K562 (cell line): ENCODE measurements at regions not wholly inside any gene's neighbourhood (a gene's known extent, or its start where the extent isn't known, plus 50 kb on each side); places are given as distances from the start of the nearest gene placed in this dataset.

Source experiments
- ATAC-seq: fragments of 200-7000 bp; cut with Tn5 transposase; 3 replicates; pipeline ENCODE4 v1.9.1; 2020; ENCODE audit warnings: moderate library complexity
- BruUV-seq: library from RNA; stranded (reverse); fragments of 400-500 nt; replicated peaks from 2 replicates; lab custom pipeline; 2021; lab: Mats Ljungman, UMichigan
- CTCF ChIA-PET: fragments of 300-600 bp; formaldehyde crosslinking; extraction: SDS; loops from one replicate; lab custom pipeline; 2021; ENCODE audit warnings: low intra/inter-chr PET ratio; lab: Yijun Ruan, JAX
- POLR2A ChIA-PET: fragments of 300-600, 350-650 bp; sonication (Branson Sonifier 250); formaldehyde crosslinking; extraction: SDS; loops from one replicate; lab custom pipeline; 2021; ENCODE audit warnings: antibody characterized with exemption, inconsistent platforms; lab: Yijun Ruan, JAX
- DNase-seq, 4 experiments: peaks; one replicate each; pipeline versions ENCODE4 v3.0.0 to v3.0.0-alpha.2; 2011 to 2018; ENCODE audit warnings: low spot score in 3 of 4, mixed read lengths in 3 of 4; ENCODE audit errors: extremely low read depth in 1 of 4
- FAIRE-seq: peaks from 2 replicates; lab custom pipeline; 2011; peaks lifted over from hg19 to GRCh38; lab: Jason Lieb, UNC
- H2AFZ ChIP-seq: 2 replicates; pipeline ENCODE4 v1.6.0; 2011; ENCODE audit warnings: low read depth, low read length, control low read depth, inconsistent platforms
- H3K27ac ChIP-seq: fragments of 200-600 bp; 3 replicates; pipeline ENCODE4 v1.8.0; 2011; ENCODE audit warnings: low read depth, mild to moderate bottlenecking, control low read depth, inconsistent platforms, low read length, moderate library complexity, mixed read lengths; ENCODE audit errors: extremely low read depth
- H3K27me3 ChIP-seq, 2 experiments: fragments of 300-600 bp in 1 of 2; 2 replicates in 1 of 2; 3 replicates in 1 of 2; pipeline versions ENCODE4 v1.6.0 to v1.8.0; 2011; ENCODE audit warnings: inconsistent platforms in 2 of 2, low read length in 2 of 2, mild to moderate bottlenecking in 1 of 2, mixed read lengths in 1 of 2, moderate library complexity in 1 of 2; ENCODE audit not compliant: control insufficient read depth in 2 of 2, insufficient read depth in 2 of 2
- H3K36me3 ChIP-seq: fragments of 300-600 bp; 3 replicates; pipeline ENCODE4 v1.8.0; 2011; ENCODE audit warnings: mild to moderate bottlenecking, low read length, inconsistent platforms; ENCODE audit not compliant: control insufficient read depth, insufficient read depth
- H3K4me1 ChIP-seq, 2 experiments: fragments of 200-600 bp in 1 of 2; replicated peaks in 1 of 2; 2 replicates in 1 of 2; 3 replicates in 1 of 2; pipeline versions ENCODE4 v1.5.1 to v1.8.0; 2011; ENCODE audit warnings: inconsistent platforms in 2 of 2, low read length in 2 of 2, mild to moderate bottlenecking in 1 of 2, mixed read lengths in 1 of 2, moderate library complexity in 1 of 2; ENCODE audit not compliant: control insufficient read depth in 2 of 2, insufficient read depth in 2 of 2
- H3K4me2 ChIP-seq: 2 replicates; pipeline ENCODE4 v1.6.1; 2011; ENCODE audit warnings: low read length, control low read depth, inconsistent platforms, mixed read lengths; ENCODE audit not compliant: insufficient read depth
- H3K4me3 ChIP-seq: fragments of 200-600 bp; sonication (generic), shearing (Covaris generic); 2 replicates; pipeline ENCODE4 v1.5.1; 2016; ENCODE audit warnings: control low read depth, inconsistent platforms
- H3K79me2 ChIP-seq: fragments of 200-600 bp; 3 replicates; pipeline ENCODE4 v1.8.0; 2011; ENCODE audit warnings: low read length, inconsistent platforms; ENCODE audit not compliant: control insufficient read depth, insufficient read depth
- H3K9ac ChIP-seq, 2 experiments: 2 replicates each; pipeline versions ENCODE4 v1.6.0 to v1.6.1; 2011; ENCODE audit warnings: low read depth in 2 of 2, low read length in 2 of 2, control low read depth in 1 of 2, inconsistent platforms in 1 of 2, mild to moderate bottlenecking in 1 of 2, mixed read lengths in 1 of 2; ENCODE audit not compliant: insufficient read depth in 1 of 2
- H3K9me1 ChIP-seq: one replicate; pipeline ENCODE4 v1.6.0; 2011; ENCODE audit warnings: inconsistent platforms, mild to moderate bottlenecking, low read length, moderate library complexity; ENCODE audit not compliant: control insufficient read depth, insufficient read depth
- H3K9me3 ChIP-seq: replicated peaks from 2 replicates; pipeline ENCODE4 v1.5.1; 2011; ENCODE audit warnings: low read depth, low read length, inconsistent platforms; ENCODE audit not compliant: control insufficient read depth, insufficient read depth
- H4K20me1 ChIP-seq: replicated peaks from 2 replicates; pipeline ENCODE4 v1.6.1; 2011; ENCODE audit warnings: low read length, inconsistent platforms, mixed read lengths; ENCODE audit not compliant: control insufficient read depth, insufficient read depth
- CTCFL ChIP-seq: IDR thresholded peaks from 2 replicates; pipeline ENCODE4 v1.6.1; 2011; ENCODE audit warnings: borderline replicate concordance, low read depth, mild to moderate bottlenecking, moderate library complexity, low read length; ENCODE audit not compliant: insufficient read depth, poor library complexity, severe bottlenecking
- ZFP1 ChIP-seq: fragments of 450-650 bp; formaldehyde crosslinking; IDR thresholded peaks from 2 replicates; pipeline ENCODE4 v1.4.0; 2020; ENCODE audit warnings: mild to moderate bottlenecking, mixed read lengths
- WGBS: fragments of 100-300 bp; shearing (Covaris generic); methylation state at CpG from one replicate; pipeline ENCODE4 v1.1.6; 2016; ENCODE audit warnings: low coverage, mixed read lengths; ENCODE audit not compliant: insufficient coverage; ENCODE audit errors: missing lambda C conversion rate; 5-methylcytosine and 5-hydroxymethylcytosine counted together
- in situ Hi-C: fragments of 300-500 bp; cut with MboI; formaldehyde crosslinking; loops from 4 replicates; pipeline ENCODE4 v1.15.0; 2018; ENCODE audit warnings: inconsistent platforms, mixed read lengths
- intact Hi-C: fragments of 100-400 bp; cut with micrococcal nuclease; formaldehyde crosslinking; loops from 2 replicates; pipeline ENCODE4 v1.14.2; 2022

GRCh38 chr3:127459891-127460290, 130.6 kb downstream of the TPRA1 start:
- FAIRE-seq (no peak), DNase-seq (no peak)
- in situ Hi-C loops = loop anchor here (10.0 kb wide), 1 partner anchor 785 kb away; no protein-coding TSS in a partner anchor
- Histone ChIP-seq H3K4me2 (no peak overlapping the region), H3K4me3 (no peak overlapping the region), H2AFZ (no peak overlapping the region), H3K27me3 (peaks cover 2 to 27% of the 10 kb centered on the region in 2 experiments; a peak in 3 of 5 replicates), H3K9me1 (no peaks in the 10 kb centered on the region), H4K20me1 (0 out of 2 replicates have a peak, but pooled peaks cover 4% of the 10 kb centered on the region), H3K79me2 (no peaks in the 10 kb centered on the region)
- intact Hi-C loops = loop anchor here (10.0 kb wide), 1 partner anchor 785 kb away; no protein-coding TSS in a partner anchor
- ChIA-PET POLR2A (interaction anchor here (0.7 kb wide), 1 partner anchor 941 kb away, joined by 4 read pairs; no protein-coding TSS in a partner anchor), CTCF (no interaction called here)
- WGBS = 0% methylated on average over 3 of the region's 3 CpGs
- TF ChIP-seq CTCFL = no peak
- TF ChIP-seq ZFP1 (CRISPR knock-in tag) = no peak
- TF ChIP-seq, all 486 proteins: peak for 0
- ATAC-seq = no peak
- no peak overlapping the region for H3K9ac ChIP-seq
- no peaks in the 10 kb centered on the region for H3K36me3 ChIP-seq
- peaks cover 0 to 12% of the 10 kb centered on the region in 2 experiments; a peak in 2 of 5 replicates for H3K4me1 ChIP-seq
- H3K9me3 ChIP-seq = no peaks in the 10 kb centered on the region
- BruUV-seq = no TSS peak
- no peak overlapping the region for H3K27ac ChIP-seq
